DMS 273 (cell line): ENCODE measurements at regions not wholly inside any gene's neighbourhood (a gene's known extent, or its start where the extent isn't known, plus 50 kb on each side); places are given as distances from the start of the nearest gene placed in this dataset.

ENCODE experiments used
- DNase-seq: peaks from one replicate; lab custom pipeline; 2025; ENCODE audit not compliant: unreplicated experiment; lab: John Stamatoyannopoulos, UW

- DNase-seq = no peak
Measured at GRCh38 chr9:82604947-82605656, 457.8 kb downstream of the RASEF start.

- no peak for DNase-seq
Measured at GRCh38 chr9:82605657-82606031, 457.3 kb downstream of the RASEF start.

GRCh38 chr9:82606071-82606470 lies 456.9 kb downstream of the RASEF start:
- no peak for DNase-seq

- DNase-seq = peak; percentile 81
Measured at GRCh38 chr9:82606492-82607382, 456.2 kb downstream of the RASEF start.

- DNase-seq = no peak
Measured at GRCh38 chr9:82608487-82608886, 454.5 kb downstream of the RASEF start.

GRCh38 chr9:82612942-82613341 lies 450.0 kb downstream of the RASEF start:
- DNase-seq = no peak

- DNase-seq = no peak
Measured at GRCh38 chr9:82613498-82613897, 449.4 kb downstream of the RASEF start.

- DNase-seq = no peak
Measured at GRCh38 chr9:82616545-82616944, 446.4 kb downstream of the RASEF start.

GRCh38 chr9:82621447-82621846 lies 441.5 kb downstream of the RASEF start:
- DNase-seq = no peak

GRCh38 chr9:82637368-82637767 lies 425.6 kb downstream of the RASEF start:
- DNase-seq = no peak

- DNase-seq = peak; percentile 1
Measured at GRCh38 chr9:82645600-82645999, 417.3 kb downstream of the RASEF start.

- no peak for DNase-seq
Measured at GRCh38 chr9:82650368-82650767, 412.6 kb downstream of the RASEF start.

GRCh38 chr9:82651474-82651873 lies 411.5 kb downstream of the RASEF start:
- DNase-seq = no peak

GRCh38 chr9:82665324-82665723 lies 397.6 kb downstream of the RASEF start:
- no peak for DNase-seq

GRCh38 chr9:82668689-82669199 lies 394.2 kb downstream of the RASEF start:
- no peak for DNase-seq

GRCh38 chr9:82670000-82670399 lies 392.9 kb downstream of the RASEF start:
- no peak for DNase-seq

GRCh38 chr9:82670726-82671125 lies 392.2 kb downstream of the RASEF start:
- no peak for DNase-seq

GRCh38 chr9:82673201-82673600 lies 389.7 kb downstream of the RASEF start:
- DNase-seq = no peak

GRCh38 chr9:82673919-82674318 lies 389.0 kb downstream of the RASEF start:
- no peak for DNase-seq

- no peak for DNase-seq
Measured at GRCh38 chr9:82675102-82675501, 387.8 kb downstream of the RASEF start.

GRCh38 chr9:82675605-82676004 lies 387.3 kb downstream of the RASEF start:
- no peak for DNase-seq

GRCh38 chr9:82677086-82677485 lies 385.9 kb downstream of the RASEF start:
- DNase-seq = no peak
